NCI-H526 treated with DMSO at 0.1 percent for 48 hours (cell line): ENCODE measurements at regions not wholly inside any gene's neighbourhood (a gene's known extent, or its start where the extent isn't known, plus 50 kb on each side); places are given as distances from the start of the nearest gene placed in this dataset.

Experiments used
- DNase-seq: peaks from one replicate; lab custom pipeline; 2025; lab: John Stamatoyannopoulos, UW

GRCh38 chrX:116226665-116227484 lies 56.3 kb downstream of the AGTR2 start:
- DNase-seq: no peak

GRCh38 chrX:116230130-116230898 lies 59.8 kb downstream of the AGTR2 start:
- no peak for DNase-seq

- no peak for DNase-seq
Measured at GRCh38 chrX:116232833-116233232, 62.3 kb downstream of the AGTR2 start.

GRCh38 chrX:116236666-116237065 lies 66.1 kb downstream of the AGTR2 start:
- DNase-seq: no peak

- DNase-seq: no peak
Measured at GRCh38 chrX:116238093-116238492, 67.5 kb downstream of the AGTR2 start.

GRCh38 chrX:116238567-116239255 lies 68.2 kb downstream of the AGTR2 start:
- DNase-seq: no peak

- no peak for DNase-seq
Measured at GRCh38 chrX:116239944-116240840, 69.6 kb downstream of the AGTR2 start.

- no peak for DNase-seq
Measured at GRCh38 chrX:116241001-116241400, 70.5 kb downstream of the AGTR2 start.

- no peak for DNase-seq
Measured at GRCh38 chrX:116243039-116243438, 72.5 kb downstream of the AGTR2 start.

- no peak for DNase-seq
Measured at GRCh38 chrX:116246261-116246660, 75.7 kb downstream of the AGTR2 start.

GRCh38 chrX:116267511-116268040 lies 97.0 kb downstream of the AGTR2 start:
- DNase-seq: no peak

GRCh38 chrX:116272322-116272721 lies 101.8 kb downstream of the AGTR2 start:
- DNase-seq: no peak

- no peak for DNase-seq
Measured at GRCh38 chrX:116272861-116273260, 102.3 kb downstream of the AGTR2 start.

- no peak for DNase-seq
Measured at GRCh38 chrX:116276261-116276660, 105.7 kb downstream of the AGTR2 start.

- DNase-seq: no peak
Measured at GRCh38 chrX:116277351-116278225, 107.0 kb downstream of the AGTR2 start.

GRCh38 chrX:116278826-116279225 lies 108.3 kb downstream of the AGTR2 start:
- DNase-seq: no peak

GRCh38 chrX:116281106-116281505 lies 110.6 kb downstream of the AGTR2 start:
- no peak for DNase-seq

- DNase-seq: no peak
Measured at GRCh38 chrX:116282751-116283150, 112.2 kb downstream of the AGTR2 start.

- DNase-seq: no peak
Measured at GRCh38 chrX:116284400-116284799, 113.9 kb downstream of the AGTR2 start.

GRCh38 chrX:116285501-116285900 lies 115.0 kb downstream of the AGTR2 start:
- no peak for DNase-seq
